ENCODE measurements at regions not wholly inside any gene's neighbourhood (a gene's known extent, or its start where the extent isn't known, plus 50 kb on each side); places are given as distances from the start of the nearest gene placed in this dataset.

- Histone ChIP-seq H3K4me3 (no peak overlapping the region), H3K36me3 (no peaks in the 10 kb centered on the region), H3K27ac (no peak overlapping the region), H3K27me3 (peaks cover 16 to 60% (median 46%) of the 10 kb centered on the region in 3 donors), H3K4me1 (peaks cover 0 to 11% (median 8%) of the 10 kb centered on the region in 4 donors), H3K9me3 (no peaks in the 10 kb centered on the region)
- TF ChIP-seq POLR2A (IDR thresholded peaks at IDR 0.05) = no peak
- TF ChIP-seq POLR2AphosphoS5 (IDR thresholded peaks at IDR 0.05) = no peak
- no peak for TF ChIP-seq CTCF (IDR thresholded peaks at IDR 0.05)
- no peak for TF ChIP-seq EP300 (IDR thresholded peaks at IDR 0.05)
- peak; percentile 38 for DNase-seq
- WGBS, 2 donors = 65 to 76% methylated on average over 7 of the region's 7 CpGs
- intact Hi-C loops (cut with DNase I) = no loop called here
Measured at GRCh38 chr4:1470393-1470670, 64.1 kb upstream of the NKX1-1 start.

- TF ChIP-seq EP300 (IDR thresholded peaks at IDR 0.05) (no peak), POLR2A (IDR thresholded peaks at IDR 0.05) (no peak), POLR2AphosphoS5 (IDR thresholded peaks at IDR 0.05) (no peak), CTCF (IDR thresholded peaks at IDR 0.05) (no peak)
- H3K36me3 ChIP-seq = no peaks in the 10 kb centered on the region
- intact Hi-C loops (cut with DNase I) = no loop called here
- no peak for DNase-seq
- no peak overlapping the region for H3K4me3 ChIP-seq
- 80 to 86% methylated on average over 24 of the region's 24 CpGs for WGBS, 2 donors
- peaks cover 0 to 11% (median 8%) of the 10 kb centered on the region in 4 donors for H3K4me1 ChIP-seq
- H3K27me3 ChIP-seq = peaks cover 16 to 65% (median 52%) of the 10 kb centered on the region in 3 donors
- H3K9me3 ChIP-seq = no peaks in the 10 kb centered on the region
- H3K27ac ChIP-seq = no peak overlapping the region
Measured at GRCh38 chr4:1469607-1470392, 63.6 kb upstream of the NKX1-1 start.

GRCh38 chr4:1469043-1469442 lies 62.8 kb upstream of the NKX1-1 start:
- Histone ChIP-seq H3K4me3 (no peak overlapping the region), H3K27ac (no peak overlapping the region), H3K27me3 (peaks cover 16 to 71% (median 55%) of the 10 kb centered on the region in 3 donors), H3K36me3 (no peaks in the 10 kb centered on the region), H3K9me3 (no peaks in the 10 kb centered on the region), H3K4me1 (peaks cover 0 to 11% (median 8%) of the 10 kb centered on the region in 4 donors)
- TF ChIP-seq POLR2AphosphoS5 (IDR thresholded peaks at IDR 0.05) (no peak), POLR2A (IDR thresholded peaks at IDR 0.05) (no peak), CTCF (IDR thresholded peaks at IDR 0.05) (no peak), EP300 (IDR thresholded peaks at IDR 0.05) (no peak)
- DNase-seq = no peak
- intact Hi-C loops (cut with DNase I) = no loop called here
- 80 to 86% methylated on average over 6 of the region's 6 CpGs for WGBS, 2 donors

- no peaks in the 10 kb centered on the region for H3K36me3 ChIP-seq
- no peaks in the 10 kb centered on the region for H3K9me3 ChIP-seq
- intact Hi-C loops (cut with DNase I) = no loop called here
- TF ChIP-seq EP300 (IDR thresholded peaks at IDR 0.05) (no peak), POLR2A (IDR thresholded peaks at IDR 0.05) (no peak), POLR2AphosphoS5 (IDR thresholded peaks at IDR 0.05) (no peak), CTCF (IDR thresholded peaks at IDR 0.05) (no peak)
- peaks cover 0 to 11% (median 8%) of the 10 kb centered on the region in 4 donors for H3K4me1 ChIP-seq
- H3K27ac ChIP-seq = no peak overlapping the region
- 90 to 95% methylated on average over 6 of the region's 6 CpGs for WGBS, 2 donors
- no peak overlapping the region for H3K4me3 ChIP-seq
- DNase-seq = no peak
- peaks cover 16 to 72% (median 56%) of the 10 kb centered on the region in 3 donors for H3K27me3 ChIP-seq
Measured at GRCh38 chr4:1467581-1468458, 61.6 kb upstream of the NKX1-1 start.
